ENCODE measurements at regions not wholly inside any gene's neighbourhood (a gene's known extent, or its start where the extent isn't known, plus 50 kb on each side); places are given as distances from the start of the nearest gene placed in this dataset.

DNA sequence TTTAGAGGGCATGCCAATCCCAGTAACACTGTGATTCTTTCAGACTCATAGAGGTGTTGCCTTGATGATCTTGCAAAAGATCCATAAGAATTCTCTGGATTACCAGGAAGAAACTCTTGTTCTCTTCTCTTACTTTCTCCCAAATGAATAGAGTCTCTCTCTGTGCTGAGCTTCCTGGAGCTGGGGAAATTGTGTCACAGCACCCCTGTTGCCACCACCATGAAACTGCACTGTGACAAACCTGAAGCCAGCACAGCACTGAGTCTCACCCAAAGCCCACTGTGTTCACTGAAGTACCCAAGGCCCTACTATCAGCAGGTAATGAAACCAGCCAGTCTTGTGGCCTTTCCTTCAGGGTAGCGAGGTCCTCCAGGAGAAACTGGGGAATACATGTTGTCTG, 332.7 kb upstream of the FGF16 start:
- TF ChIP-seq CTCF (IDR thresholded peaks at IDR 0.05) (no peak), POLR2A (IDR thresholded peaks at IDR 0.05) (no peak)

All from testis (tissue), 2 donors.